ENCODE measurements at regions not wholly inside any gene's neighbourhood (a gene's known extent, or its start where the extent isn't known, plus 50 kb on each side); places are given as distances from the start of the nearest gene placed in this dataset.

- Mint-ChIP-seq H3K27me3 (peaks cover 10% of the 10 kb centered on the region), H3K9me3 (peaks cover 6% of the 10 kb centered on the region), H3K27ac (no peak overlapping the region), H3K4me3 (no peak overlapping the region), H3K4me1 (ENCODE audit: low read depth) (no peaks in the 10 kb centered on the region), H3K36me3 (ENCODE audit: low read depth) (no peaks in the 10 kb centered on the region)
These were observed 378.6 kb downstream of the VPS13C start for GRCh38 chr15:61681676-61682075.

- Mint-ChIP-seq H3K27ac (no peak overlapping the region), H3K27me3 (peaks cover 10% of the 10 kb centered on the region), H3K9me3 (peaks cover 7% of the 10 kb centered on the region), H3K36me3 (ENCODE audit: low read depth) (no peaks in the 10 kb centered on the region), H3K4me3 (no peak overlapping the region), H3K4me1 (ENCODE audit: low read depth) (no peaks in the 10 kb centered on the region)
These were observed 379.2 kb downstream of the VPS13C start for GRCh38 chr15:61681038-61681418.

- H3K9me3 Mint-ChIP-seq: peaks cover 7% of the 10 kb centered on the region
- no peaks in the 10 kb centered on the region for H3K36me3 Mint-ChIP-seq (ENCODE audit: low read depth)
- H3K27ac Mint-ChIP-seq: no peak overlapping the region
- peaks cover 10% of the 10 kb centered on the region for H3K27me3 Mint-ChIP-seq
- H3K4me1 Mint-ChIP-seq (ENCODE audit: low read depth): no peaks in the 10 kb centered on the region
- H3K4me3 Mint-ChIP-seq: no peak overlapping the region
These were observed 379.8 kb downstream of the VPS13C start for GRCh38 chr15:61680260-61681037.

- Mint-ChIP-seq H3K36me3 (ENCODE audit: low read depth) (no peaks in the 10 kb centered on the region), H3K9me3 (peaks cover 1% of the 10 kb centered on the region), H3K27ac (no peak overlapping the region), H3K4me1 (ENCODE audit: low read depth) (no peaks in the 10 kb centered on the region), H3K4me3 (no peak overlapping the region), H3K27me3 (peaks cover 22% of the 10 kb centered on the region)
These were observed 388.5 kb downstream of the VPS13C start for GRCh38 chr15:61671736-61672135.

GRCh38 chr15:61668444-61668843, 391.8 kb downstream of the VPS13C start:
- Mint-ChIP-seq H3K27me3 (peaks cover 32% of the 10 kb centered on the region), H3K4me1 (ENCODE audit: low read depth) (no peaks in the 10 kb centered on the region), H3K36me3 (ENCODE audit: low read depth) (no peaks in the 10 kb centered on the region), H3K9me3 (no peaks in the 10 kb centered on the region), H3K4me3 (no peak overlapping the region), H3K27ac (no peak overlapping the region)

- H3K27ac Mint-ChIP-seq: no peak overlapping the region
- no peaks in the 10 kb centered on the region for H3K9me3 Mint-ChIP-seq
- peaks cover 29% of the 10 kb centered on the region for H3K27me3 Mint-ChIP-seq
- no peak overlapping the region for H3K4me3 Mint-ChIP-seq
- H3K4me1 Mint-ChIP-seq (ENCODE audit: low read depth): no peaks in the 10 kb centered on the region
- H3K36me3 Mint-ChIP-seq (ENCODE audit: low read depth): no peaks in the 10 kb centered on the region
These were observed 398.5 kb downstream of the VPS13C start for GRCh38 chr15:61661791-61662190.

GRCh38 chr15:61660579-61660978, 399.7 kb downstream of the VPS13C start:
- peaks cover 25% of the 10 kb centered on the region for H3K27me3 Mint-ChIP-seq
- no peak overlapping the region for H3K4me3 Mint-ChIP-seq
- H3K36me3 Mint-ChIP-seq (ENCODE audit: low read depth): no peaks in the 10 kb centered on the region
- H3K9me3 Mint-ChIP-seq: no peaks in the 10 kb centered on the region
- H3K27ac Mint-ChIP-seq: no peak overlapping the region
- H3K4me1 Mint-ChIP-seq (ENCODE audit: low read depth): no peaks in the 10 kb centered on the region

- no peak overlapping the region for H3K27ac Mint-ChIP-seq
- H3K27me3 Mint-ChIP-seq: peaks cover 17% of the 10 kb centered on the region
- no peaks in the 10 kb centered on the region for H3K4me1 Mint-ChIP-seq (ENCODE audit: low read depth)
- H3K9me3 Mint-ChIP-seq: no peaks in the 10 kb centered on the region
- H3K36me3 Mint-ChIP-seq (ENCODE audit: low read depth): no peaks in the 10 kb centered on the region
- no peak overlapping the region for H3K4me3 Mint-ChIP-seq
These were observed 400.6 kb downstream of the VPS13C start for GRCh38 chr15:61659566-61660190.

GRCh38 chr15:61657461-61657860, 402.8 kb downstream of the VPS13C start:
- no peak overlapping the region for H3K4me3 Mint-ChIP-seq
- no peaks in the 10 kb centered on the region for H3K9me3 Mint-ChIP-seq
- H3K4me1 Mint-ChIP-seq (ENCODE audit: low read depth): no peaks in the 10 kb centered on the region
- no peak overlapping the region for H3K27ac Mint-ChIP-seq
- H3K36me3 Mint-ChIP-seq (ENCODE audit: low read depth): no peaks in the 10 kb centered on the region
- peaks cover 13% of the 10 kb centered on the region for H3K27me3 Mint-ChIP-seq

- no peak overlapping the region for H3K27ac Mint-ChIP-seq
- no peaks in the 10 kb centered on the region for H3K4me1 Mint-ChIP-seq (ENCODE audit: low read depth)
- H3K36me3 Mint-ChIP-seq (ENCODE audit: low read depth): no peaks in the 10 kb centered on the region
- no peaks in the 10 kb centered on the region for H3K9me3 Mint-ChIP-seq
- peaks cover 10% of the 10 kb centered on the region for H3K27me3 Mint-ChIP-seq
- no peak overlapping the region for H3K4me3 Mint-ChIP-seq
These were observed 403.9 kb downstream of the VPS13C start for GRCh38 chr15:61656391-61656790.

- Mint-ChIP-seq H3K9me3 (no peaks in the 10 kb centered on the region), H3K4me1 (ENCODE audit: low read depth) (no peaks in the 10 kb centered on the region), H3K4me3 (no peak overlapping the region), H3K36me3 (ENCODE audit: low read depth) (no peaks in the 10 kb centered on the region), H3K27ac (no peak overlapping the region), H3K27me3 (peaks cover 10% of the 10 kb centered on the region)
These were observed 404.4 kb downstream of the VPS13C start for GRCh38 chr15:61655881-61656280.

GRCh38 chr15:61654918-61655317, 405.3 kb downstream of the VPS13C start:
- H3K27me3 Mint-ChIP-seq: peaks cover 5% of the 10 kb centered on the region
- H3K27ac Mint-ChIP-seq: no peak overlapping the region
- no peaks in the 10 kb centered on the region for H3K9me3 Mint-ChIP-seq
- H3K4me1 Mint-ChIP-seq (ENCODE audit: low read depth): no peaks in the 10 kb centered on the region
- H3K36me3 Mint-ChIP-seq (ENCODE audit: low read depth): no peaks in the 10 kb centered on the region
- no peak overlapping the region for H3K4me3 Mint-ChIP-seq

- Mint-ChIP-seq H3K27ac (no peak overlapping the region), H3K36me3 (ENCODE audit: low read depth) (no peaks in the 10 kb centered on the region)
These were observed 406.1 kb downstream of the VPS13C start for GRCh38 chr15:61654002-61654740.

GRCh38 chr15:61653110-61653509, 407.1 kb downstream of the VPS13C start:
- H3K9me3 Mint-ChIP-seq: no peaks in the 10 kb centered on the region
- no peak overlapping the region for H3K4me3 Mint-ChIP-seq
- peaks cover 11% of the 10 kb centered on the region for H3K27me3 Mint-ChIP-seq
- H3K4me1 Mint-ChIP-seq (ENCODE audit: low read depth): no peaks in the 10 kb centered on the region
- H3K27ac Mint-ChIP-seq: no peak overlapping the region
- H3K36me3 Mint-ChIP-seq (ENCODE audit: low read depth): no peaks in the 10 kb centered on the region

More at GRCh38 chr15:61654002-61654740, 406.1 kb downstream of the VPS13C start:
- peaks cover 5% of the 10 kb centered on the region for H3K27me3 Mint-ChIP-seq
- H3K9me3 Mint-ChIP-seq: no peaks in the 10 kb centered on the region
- H3K4me3 Mint-ChIP-seq: no peak overlapping the region
- H3K4me1 Mint-ChIP-seq (ENCODE audit: low read depth): no peaks in the 10 kb centered on the region

GRCh38 chr15:61651267-61651666, 409.0 kb downstream of the VPS13C start:
- Mint-ChIP-seq H3K9me3 (no peaks in the 10 kb centered on the region), H3K4me3 (no peak overlapping the region), H3K27ac (no peak overlapping the region), H3K27me3 (peaks cover 9% of the 10 kb centered on the region), H3K36me3 (ENCODE audit: low read depth) (no peaks in the 10 kb centered on the region), H3K4me1 (ENCODE audit: low read depth) (no peaks in the 10 kb centered on the region)
